Fibroblast of lung (primary cell): ENCODE measurements at regions not wholly inside any gene's neighbourhood (a gene's known extent, or its start where the extent isn't known, plus 50 kb on each side); places are given as distances from the start of the nearest gene placed in this dataset.

Source experiments
- CTCF ChIP-seq, 2 donors: IDR thresholded peaks in 1 of 2; conservative IDR thresholded peaks in 1 of 2; 1 replicate in 1 of 2; 2 replicates in 1 of 2; pipeline ENCODE4 v1.5.1; 2011 to 2012; ENCODE audit warnings: low read length in 2 of 2, control low read depth in 1 of 2, inconsistent platforms in 1 of 2, low read depth in 1 of 2, mild to moderate bottlenecking in 1 of 2
- EZH2 ChIP-seq: IDR thresholded peaks from 2 replicates; pipeline ENCODE4 v1.5.1; 2012; ENCODE audit warnings: low read length, control low read depth, mild to moderate bottlenecking; ENCODE audit errors: missing control alignments

- no peak for TF ChIP-seq CTCF (conservative IDR thresholded peaks at IDR 0.05 in 1 of 2, IDR thresholded peaks at IDR 0.05 in 1 of 2; ENCODE audit: low read depth in 1 of 2, low read length in 2 of 2)
- TF ChIP-seq EZH2, result no peak
Measured at GRCh38 chr22:48379371-48379770, 1448.3 kb downstream of the BRD1 start.
